Activated naive CD4-positive, alpha-beta T cell treated with anti-CD3 and anti-CD28 coated beads, Interleukin-2, amount 10 ng/mL, durations not matched to agents 7 days and 5 days (primary cell): ENCODE measurements at regions not wholly inside any gene's neighbourhood (a gene's known extent, or its start where the extent isn't known, plus 50 kb on each side); places are given as distances from the start of the nearest gene placed in this dataset.

Experiments used
- CTCF ChIA-PET: fragments of 350-600 bp; sonication (Branson Sonifier 250); formaldehyde crosslinking; loops from one replicate; lab custom pipeline; 2021; ENCODE audit warnings: antibody characterized with exemption; lab: Charles Lee
- DNase-seq: peaks from one replicate; pipeline ENCODE4 v3.0.0-alpha.2; 2020
- H3K27ac Mint-ChIP-seq: one replicate; pipeline ENCODE4 v1.8.0; 2021; ENCODE audit warnings: mild to moderate bottlenecking, moderate library complexity, mixed read lengths
- H3K27me3 Mint-ChIP-seq: one replicate; pipeline ENCODE4 v1.8.0; 2021; ENCODE audit warnings: mild to moderate bottlenecking, mixed read lengths
- H3K36me3 Mint-ChIP-seq: one replicate; pipeline ENCODE4 v1.8.0; 2021; ENCODE audit warnings: mixed read lengths
- H3K4me1 Mint-ChIP-seq: one replicate; pipeline ENCODE4 v1.8.0; 2021; ENCODE audit warnings: mixed read lengths
- H3K4me3 Mint-ChIP-seq: one replicate; pipeline ENCODE4 v1.8.0; 2021; ENCODE audit warnings: mild to moderate bottlenecking, moderate library complexity, mixed read lengths
- H3K9me3 Mint-ChIP-seq: one replicate; pipeline ENCODE4 v1.8.0; 2021; ENCODE audit warnings: mixed read lengths

DNA sequence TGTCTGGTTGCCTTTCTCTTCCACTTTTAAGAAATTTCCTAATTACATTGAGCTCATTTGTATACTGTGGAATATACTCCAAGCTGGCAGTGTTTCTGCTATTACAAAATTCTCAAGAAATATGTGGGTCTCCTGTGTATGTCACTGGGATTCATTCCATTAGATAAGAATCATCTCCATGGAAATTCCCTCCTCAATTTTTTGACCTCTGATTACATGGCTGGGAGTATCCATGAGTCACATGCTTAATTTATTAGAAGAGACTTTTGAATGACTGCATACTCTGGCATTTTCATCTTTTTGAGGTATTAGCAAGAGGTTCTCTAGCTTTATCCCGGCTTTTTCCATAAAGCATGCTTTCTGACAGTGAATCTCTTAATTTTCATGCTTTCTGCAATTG, 665.5 kb upstream of the CNTNAP5 start:
- no peaks in the 10 kb centered on the region for H3K27me3 Mint-ChIP-seq
- no peaks in the 10 kb centered on the region for H3K4me1 Mint-ChIP-seq
- H3K4me3 Mint-ChIP-seq: no peak overlapping the region
- H3K9me3 Mint-ChIP-seq: peaks cover 2% of the 10 kb centered on the region
- H3K27ac Mint-ChIP-seq: no peak overlapping the region
- no peak for DNase-seq
- H3K36me3 Mint-ChIP-seq: no peaks in the 10 kb centered on the region
- CTCF ChIA-PET: no interaction called here

DNA sequence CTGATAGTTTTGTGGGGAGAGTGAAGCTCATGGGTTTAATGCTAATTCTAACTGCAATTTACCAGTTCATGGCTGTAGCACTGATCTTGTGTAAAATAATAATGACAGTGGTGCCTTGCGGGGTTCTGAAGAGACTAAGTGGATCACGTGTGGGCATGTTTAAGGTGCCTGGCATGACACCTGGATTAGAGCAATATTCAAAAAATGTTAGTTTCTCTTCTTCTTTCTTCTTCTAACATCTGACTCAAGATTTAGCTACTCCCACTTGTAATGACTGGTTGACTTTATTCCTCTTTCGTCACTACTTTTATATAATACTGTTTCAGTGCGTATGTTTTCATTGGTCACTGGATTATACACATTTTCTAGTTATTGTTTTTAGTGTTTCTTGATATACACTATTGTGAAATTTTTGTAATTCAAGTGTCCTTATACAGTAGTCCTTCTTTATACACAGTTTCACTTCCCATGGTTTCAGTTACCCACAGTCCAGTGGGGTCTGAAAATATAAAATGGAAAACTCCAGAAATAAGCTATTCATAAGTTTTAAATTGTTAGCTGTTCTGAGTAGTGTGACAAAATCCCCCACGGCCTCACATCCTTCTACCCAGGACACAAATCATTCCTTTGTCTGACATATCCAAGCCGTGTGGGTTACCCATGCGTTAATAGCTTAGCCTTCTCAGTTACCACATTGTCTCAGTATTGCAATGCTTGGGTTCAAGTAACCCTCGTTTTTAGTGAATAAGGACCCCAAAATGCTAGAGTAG, 662.2 kb upstream of the CNTNAP5 start:
- H3K9me3 Mint-ChIP-seq: peaks cover 8% of the 10 kb centered on the region
- CTCF ChIA-PET: no interaction called here
- H3K27me3 Mint-ChIP-seq: no peaks in the 10 kb centered on the region
- no peak overlapping the region for H3K4me3 Mint-ChIP-seq
- H3K4me1 Mint-ChIP-seq: no peaks in the 10 kb centered on the region
- no peak for DNase-seq
- no peak overlapping the region for H3K27ac Mint-ChIP-seq
- no peaks in the 10 kb centered on the region for H3K36me3 Mint-ChIP-seq

DNA sequence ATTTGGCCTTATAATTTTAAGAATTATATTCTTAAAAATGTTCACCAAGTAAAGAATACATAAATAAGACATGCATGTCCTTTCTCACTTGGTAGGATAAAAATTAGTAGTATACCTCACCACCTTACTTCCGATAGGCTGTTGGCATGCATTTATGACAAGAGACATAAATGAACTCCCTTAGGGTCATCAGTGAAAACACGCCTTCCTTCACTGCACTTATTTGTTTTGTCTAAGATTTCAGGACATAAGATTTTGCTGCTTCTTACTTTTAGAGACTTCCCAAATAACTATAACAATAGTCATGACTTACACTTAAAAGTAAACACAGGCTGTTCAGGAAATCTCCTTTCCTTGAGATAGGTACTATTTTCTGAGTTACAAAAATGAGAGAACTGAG, 661.3 kb upstream of the CNTNAP5 start:
- Mint-ChIP-seq H3K9me3 (peaks cover 8% of the 10 kb centered on the region), H3K4me1 (no peaks in the 10 kb centered on the region), H3K27me3 (no peaks in the 10 kb centered on the region), H3K36me3 (no peaks in the 10 kb centered on the region), H3K4me3 (no peak overlapping the region), H3K27ac (no peak overlapping the region)
- no peak for DNase-seq
- CTCF ChIA-PET: no interaction called here

DNA sequence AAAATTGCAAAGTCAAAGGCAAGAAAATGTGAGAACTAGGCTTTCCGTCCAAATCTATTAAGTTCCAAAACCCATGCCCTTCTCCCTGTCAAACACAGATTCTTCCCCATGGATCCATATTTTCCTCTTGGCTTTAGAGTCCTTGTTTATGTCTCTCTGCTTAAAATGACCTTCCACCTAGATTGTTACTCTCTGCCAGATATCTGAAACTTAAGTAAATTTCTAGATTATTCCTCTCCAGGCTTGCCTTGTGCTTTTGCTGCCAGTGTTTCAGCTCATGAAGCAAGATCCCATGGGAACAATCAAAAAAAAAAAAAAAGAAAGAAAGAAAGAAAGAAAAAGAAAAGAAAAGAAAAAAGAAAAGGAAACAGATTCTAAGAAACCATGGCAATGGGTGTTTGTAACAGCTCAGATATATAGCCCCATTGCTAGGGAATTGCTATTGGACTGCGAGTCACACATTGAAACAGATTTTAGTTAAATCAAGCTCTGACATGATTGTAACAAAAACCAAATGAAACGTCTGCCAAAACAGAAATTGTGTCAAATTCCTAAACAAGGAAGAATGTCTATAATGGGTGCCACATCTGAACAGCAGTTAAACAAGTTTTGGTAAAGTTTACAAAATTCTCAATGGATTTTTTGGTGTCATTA, 660.7 kb upstream of the CNTNAP5 start:
- no peaks in the 10 kb centered on the region for H3K27me3 Mint-ChIP-seq
- H3K4me3 Mint-ChIP-seq: no peak overlapping the region
- CTCF ChIA-PET: no interaction called here
- H3K4me1 Mint-ChIP-seq: no peaks in the 10 kb centered on the region
- no peak overlapping the region for H3K27ac Mint-ChIP-seq
- H3K36me3 Mint-ChIP-seq: no peaks in the 10 kb centered on the region
- no peak for DNase-seq
- H3K9me3 Mint-ChIP-seq: peaks cover 8% of the 10 kb centered on the region

DNA sequence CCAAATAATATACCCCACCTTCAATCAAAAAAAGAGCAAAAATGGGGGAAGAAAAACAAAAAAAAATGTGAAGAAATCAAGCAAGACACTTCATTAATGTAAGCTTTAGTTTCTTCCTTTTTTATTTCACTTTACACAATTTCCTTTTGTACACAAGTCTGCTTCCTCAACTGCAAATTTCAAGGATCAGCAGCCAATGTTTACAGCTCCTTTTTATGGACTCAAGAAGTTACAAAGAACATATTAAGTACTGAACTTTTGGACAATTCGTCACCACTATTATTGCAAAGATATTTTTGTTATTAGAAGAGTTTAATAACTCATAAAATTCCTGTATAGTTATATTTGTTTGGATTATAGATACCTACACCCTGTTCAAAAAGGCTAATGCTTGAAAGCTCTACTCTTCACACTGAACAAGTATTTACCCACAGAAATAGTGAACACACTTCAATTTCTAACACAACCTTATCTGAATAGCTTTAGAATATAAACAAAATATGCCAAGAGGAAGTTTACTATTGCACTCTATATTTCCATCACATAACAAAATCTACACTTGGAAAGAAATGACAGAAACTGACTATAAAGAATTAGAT, 658.7 kb upstream of the CNTNAP5 start:
- H3K27me3 Mint-ChIP-seq: no peaks in the 10 kb centered on the region
- H3K36me3 Mint-ChIP-seq: no peaks in the 10 kb centered on the region
- DNase-seq: no peak
- H3K27ac Mint-ChIP-seq: no peak overlapping the region
- peaks cover 11% of the 10 kb centered on the region for H3K9me3 Mint-ChIP-seq
- H3K4me3 Mint-ChIP-seq: no peak overlapping the region
- H3K4me1 Mint-ChIP-seq: no peaks in the 10 kb centered on the region
- CTCF ChIA-PET: no interaction called here

DNA sequence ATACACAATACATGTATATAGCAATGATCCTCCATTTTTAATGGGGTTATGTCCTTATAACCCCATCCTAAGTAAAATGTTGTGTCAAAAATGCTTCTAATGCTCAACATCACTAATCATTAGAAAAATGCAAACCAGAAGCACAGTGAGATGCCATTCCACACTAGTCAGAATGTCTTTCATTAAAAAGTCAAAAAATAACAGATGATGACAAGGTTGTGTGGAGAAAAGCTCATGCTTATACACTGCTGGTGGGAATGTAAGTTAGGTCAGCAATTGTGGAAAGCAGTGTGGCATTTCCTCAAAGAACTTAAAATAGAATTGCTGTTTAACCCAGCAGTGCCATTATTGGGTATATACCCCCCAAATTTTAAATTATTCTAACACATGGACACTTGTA, 654.9 kb upstream of the CNTNAP5 start:
- H3K9me3 Mint-ChIP-seq: peaks cover 11% of the 10 kb centered on the region
- H3K36me3 Mint-ChIP-seq: no peaks in the 10 kb centered on the region
- no peaks in the 10 kb centered on the region for H3K27me3 Mint-ChIP-seq
- no peak overlapping the region for H3K27ac Mint-ChIP-seq
- H3K4me3 Mint-ChIP-seq: no peak overlapping the region
- CTCF ChIA-PET: no interaction called here
- H3K4me1 Mint-ChIP-seq: no peaks in the 10 kb centered on the region
- DNase-seq: no peak

DNA sequence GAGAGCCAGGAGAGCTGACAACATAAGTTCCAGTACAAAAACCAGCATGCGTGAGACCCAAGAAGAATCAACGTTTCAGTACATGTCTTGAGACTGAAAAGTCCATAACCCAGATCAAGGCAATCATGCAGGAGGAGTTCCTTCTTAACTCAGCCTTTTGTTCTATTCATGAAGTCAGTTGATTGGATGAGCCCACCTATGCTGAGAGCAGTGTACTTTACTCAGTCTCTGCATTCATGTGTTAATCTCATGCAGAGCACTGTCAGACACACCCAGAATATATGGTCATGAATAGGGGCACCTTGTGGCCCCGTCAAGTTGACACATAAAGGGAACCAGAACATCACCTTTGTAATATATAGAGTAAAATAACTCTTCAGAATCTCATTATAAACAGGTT, 653.6 kb upstream of the CNTNAP5 start:
- H3K9me3 Mint-ChIP-seq: peaks cover 12% of the 10 kb centered on the region
- H3K36me3 Mint-ChIP-seq: no peaks in the 10 kb centered on the region
- DNase-seq: no peak
- H3K4me1 Mint-ChIP-seq: no peaks in the 10 kb centered on the region
- H3K27ac Mint-ChIP-seq: no peak overlapping the region
- no peaks in the 10 kb centered on the region for H3K27me3 Mint-ChIP-seq
- CTCF ChIA-PET: no interaction called here
- H3K4me3 Mint-ChIP-seq: no peak overlapping the region

DNA sequence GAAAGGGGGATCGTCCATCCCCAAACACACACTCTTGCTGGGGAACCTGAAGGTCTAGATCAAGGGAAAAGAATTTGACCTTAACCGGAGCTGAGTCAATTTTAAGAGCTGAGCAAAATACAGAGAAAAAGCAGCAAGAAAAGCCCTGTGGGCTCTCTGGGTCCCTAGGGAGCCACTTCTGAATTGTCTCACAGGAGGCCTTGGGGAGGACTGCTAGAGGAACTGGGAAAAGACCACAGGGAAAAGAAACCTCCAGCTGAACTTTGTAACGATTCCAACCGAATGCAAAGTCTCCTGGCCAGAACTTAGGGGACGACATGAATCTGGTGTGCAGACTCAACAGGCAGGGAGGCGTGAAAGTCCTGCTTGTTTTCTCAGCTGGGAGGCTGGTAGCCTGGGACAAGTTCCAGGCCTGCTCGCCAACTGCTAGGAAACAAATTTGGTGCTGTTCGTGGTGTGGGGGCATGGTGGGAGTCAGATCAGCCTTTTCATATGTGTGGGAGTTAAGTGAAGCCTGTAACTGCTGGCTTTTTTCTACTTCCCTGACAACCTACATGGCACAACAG, 644.6 kb upstream of the CNTNAP5 start:
- no peak for DNase-seq

DNA sequence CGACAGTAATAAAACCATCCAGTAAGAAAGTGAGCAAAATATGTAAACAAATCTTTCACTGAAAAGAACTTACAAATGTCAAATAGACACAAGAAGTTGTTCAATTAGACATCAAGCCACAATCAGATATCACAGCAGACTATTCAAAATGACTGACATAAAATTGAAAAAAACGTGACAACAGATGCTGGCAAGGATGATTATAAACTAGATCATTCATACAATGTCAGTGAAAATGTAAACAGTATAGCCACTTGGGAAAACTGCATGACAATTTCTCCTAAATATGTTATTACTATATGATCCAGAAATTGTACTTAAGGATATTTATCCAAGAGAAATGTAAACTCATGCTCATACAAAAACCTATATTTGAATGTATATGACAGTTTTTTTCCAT, 609.4 kb upstream of the CNTNAP5 start:
- H3K9me3 Mint-ChIP-seq: peaks cover 5% of the 10 kb centered on the region
- no peak for DNase-seq

More for the DNA sequence above, 644.6 kb upstream of the CNTNAP5 start:
- peaks cover 18% of the 10 kb centered on the region for H3K9me3 Mint-ChIP-seq
- CTCF ChIA-PET: no interaction called here
- no peaks in the 10 kb centered on the region for H3K36me3 Mint-ChIP-seq
- no peak overlapping the region for H3K4me3 Mint-ChIP-seq
- H3K27me3 Mint-ChIP-seq: no peaks in the 10 kb centered on the region
- H3K4me1 Mint-ChIP-seq: no peaks in the 10 kb centered on the region
- H3K27ac Mint-ChIP-seq: no peak overlapping the region

DNA sequence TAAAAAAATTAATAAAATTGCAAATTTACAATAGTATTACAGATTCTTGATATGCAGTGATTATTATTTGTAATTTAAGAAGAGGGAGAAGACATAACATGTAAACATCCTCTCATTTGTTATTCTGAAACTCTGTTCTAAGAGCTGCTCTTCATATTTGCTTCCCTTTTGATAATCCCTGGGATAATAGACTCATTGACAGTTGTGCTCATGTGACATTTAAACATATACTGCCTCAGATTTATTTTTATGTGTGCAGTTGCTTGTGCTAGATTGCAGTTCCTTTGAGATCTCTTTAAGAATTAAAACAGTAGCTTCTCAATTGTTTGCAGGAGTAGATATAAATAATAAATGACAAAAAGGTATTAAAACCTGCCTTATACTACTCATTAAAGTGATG, 605.1 kb upstream of the CNTNAP5 start:
- Mint-ChIP-seq H3K4me3 (no peak overlapping the region), H3K9me3 (no peaks in the 10 kb centered on the region), H3K36me3 (no peaks in the 10 kb centered on the region), H3K27me3 (no peaks in the 10 kb centered on the region), H3K4me1 (no peaks in the 10 kb centered on the region), H3K27ac (no peak overlapping the region)
- CTCF ChIA-PET: no interaction called here
- no peak for DNase-seq

More for the DNA sequence above, 609.4 kb upstream of the CNTNAP5 start:
- H3K4me1 Mint-ChIP-seq: no peaks in the 10 kb centered on the region
- no peaks in the 10 kb centered on the region for H3K36me3 Mint-ChIP-seq
- no peaks in the 10 kb centered on the region for H3K27me3 Mint-ChIP-seq
- no peak overlapping the region for H3K4me3 Mint-ChIP-seq
- CTCF ChIA-PET: no interaction called here
- H3K27ac Mint-ChIP-seq: no peak overlapping the region

DNA sequence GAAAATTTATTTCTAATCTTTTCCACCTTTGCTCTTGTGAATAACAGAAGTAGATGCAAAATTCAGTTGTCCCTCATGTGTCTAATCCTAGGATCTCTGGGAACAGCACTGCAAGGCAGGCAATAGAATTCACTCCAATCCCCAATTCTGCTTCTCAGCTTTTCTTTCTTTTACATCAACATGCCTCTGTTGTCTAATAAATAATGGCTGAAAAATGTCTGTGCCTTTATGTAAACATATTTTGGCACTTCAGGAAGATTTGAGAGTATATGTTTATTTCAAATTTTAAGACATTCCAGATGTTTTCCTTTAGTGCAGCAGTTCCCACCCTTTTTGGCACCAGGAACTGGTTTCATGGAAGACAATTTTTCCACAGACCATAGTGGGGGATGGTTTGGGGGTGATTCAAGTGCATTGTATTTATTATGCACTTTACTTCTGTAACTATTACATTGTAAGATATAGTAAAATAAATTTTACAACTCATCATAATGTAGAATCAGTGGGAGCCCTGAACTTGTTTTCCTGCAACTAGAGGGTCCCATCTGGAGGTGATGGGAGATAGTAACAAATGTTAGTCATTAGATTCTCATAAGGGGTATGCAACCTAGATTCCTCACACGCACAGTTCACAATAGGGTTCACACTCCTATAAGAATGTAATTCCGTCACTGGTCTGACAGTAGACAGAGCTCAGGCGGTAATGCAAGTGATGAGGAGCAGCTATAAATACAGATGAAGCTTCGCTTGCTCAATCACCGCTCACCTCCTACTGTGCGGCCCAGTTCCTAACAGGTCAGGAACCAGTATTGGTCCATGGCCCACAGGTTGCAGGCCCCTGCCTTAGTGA, 590.3 kb upstream of the CNTNAP5 start:
- Mint-ChIP-seq H3K27me3 (no peaks in the 10 kb centered on the region), H3K9me3 (peaks cover 15% of the 10 kb centered on the region), H3K4me1 (no peaks in the 10 kb centered on the region), H3K27ac (no peak overlapping the region), H3K4me3 (no peak overlapping the region), H3K36me3 (no peaks in the 10 kb centered on the region)
- CTCF ChIA-PET: no interaction called here
- DNase-seq: no peak

DNA sequence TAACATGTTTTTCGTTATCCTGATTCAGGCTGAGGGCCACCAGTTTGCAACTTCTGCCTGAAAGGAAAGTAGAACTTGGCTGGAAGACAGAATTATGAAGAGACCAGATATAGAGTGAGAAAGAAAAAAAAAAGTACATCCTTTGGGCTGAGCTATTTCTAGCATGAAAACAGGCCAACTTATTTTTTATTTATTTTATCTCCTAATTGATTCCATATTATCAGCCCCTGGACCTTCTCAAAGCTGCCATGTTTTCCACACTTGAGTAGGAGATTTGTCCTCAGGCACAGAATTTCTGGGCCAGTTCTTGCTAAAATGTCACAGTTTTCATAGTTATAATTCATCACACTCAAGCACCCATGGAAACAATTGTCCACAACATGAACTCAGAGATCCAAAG, 586.8 kb upstream of the CNTNAP5 start:
- H3K4me3 Mint-ChIP-seq: no peak overlapping the region
- H3K27ac Mint-ChIP-seq: no peak overlapping the region
- H3K36me3 Mint-ChIP-seq: no peaks in the 10 kb centered on the region
- H3K4me1 Mint-ChIP-seq: no peaks in the 10 kb centered on the region
- CTCF ChIA-PET: no interaction called here
- H3K9me3 Mint-ChIP-seq: peaks cover 9% of the 10 kb centered on the region
- no peaks in the 10 kb centered on the region for H3K27me3 Mint-ChIP-seq
- DNase-seq: no peak

DNA sequence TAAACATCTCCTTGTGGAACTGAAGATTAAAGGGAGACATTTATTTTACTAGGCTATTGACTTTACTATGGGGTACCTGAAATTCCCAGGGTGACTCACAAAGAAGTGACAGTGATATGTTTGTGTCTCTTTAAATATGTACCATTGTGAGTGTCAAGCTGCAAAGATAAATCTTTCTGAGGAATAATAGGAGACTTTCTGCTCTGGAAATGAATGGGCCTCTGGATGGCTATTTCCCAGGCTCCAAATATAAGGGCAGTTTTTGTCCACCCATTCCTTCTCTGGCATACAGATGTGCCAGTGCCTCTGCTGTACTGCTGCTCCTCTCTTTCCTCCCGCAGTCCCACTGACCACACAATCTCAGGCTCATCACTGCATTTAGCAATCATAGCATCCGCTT, 586.4 kb upstream of the CNTNAP5 start:
- H3K27me3 Mint-ChIP-seq: no peaks in the 10 kb centered on the region
- no peak overlapping the region for H3K27ac Mint-ChIP-seq
- H3K9me3 Mint-ChIP-seq: peaks cover 9% of the 10 kb centered on the region

DNA sequence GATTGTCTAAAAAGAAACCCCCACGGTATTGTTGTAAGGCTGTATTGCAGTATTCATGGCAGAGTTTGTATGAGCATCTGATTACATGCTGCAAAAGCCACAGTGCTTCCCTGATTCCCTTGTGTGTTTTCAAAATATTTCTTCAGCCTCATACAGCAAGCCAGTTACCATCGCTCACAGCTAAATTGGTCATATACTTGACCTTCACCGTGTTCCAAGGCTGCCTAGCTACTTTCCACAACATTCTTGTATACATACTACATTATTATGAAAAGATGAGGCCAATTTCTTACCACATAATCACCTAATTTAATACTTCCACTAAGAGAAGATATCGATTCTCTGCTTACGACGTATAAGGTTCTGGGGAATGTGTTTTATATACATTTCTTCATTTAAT, 576.3 kb upstream of the CNTNAP5 start:
- CTCF ChIA-PET: no interaction called here
- peaks cover 7% of the 10 kb centered on the region for H3K9me3 Mint-ChIP-seq
- no peaks in the 10 kb centered on the region for H3K27me3 Mint-ChIP-seq
- H3K36me3 Mint-ChIP-seq: no peaks in the 10 kb centered on the region
- H3K27ac Mint-ChIP-seq: no peak overlapping the region
- no peak overlapping the region for H3K4me3 Mint-ChIP-seq
- DNase-seq: no peak
- no peaks in the 10 kb centered on the region for H3K4me1 Mint-ChIP-seq

More for the DNA sequence above, 586.4 kb upstream of the CNTNAP5 start:
- Mint-ChIP-seq H3K36me3 (no peaks in the 10 kb centered on the region), H3K4me1 (no peaks in the 10 kb centered on the region), H3K4me3 (no peak overlapping the region)
- no peak for DNase-seq
- CTCF ChIA-PET: no interaction called here
